Brain microvascular endothelial cell (primary cell): ENCODE measurements at regions not wholly inside any gene's neighbourhood (a gene's known extent, or its start where the extent isn't known, plus 50 kb on each side); places are given as distances from the start of the nearest gene placed in this dataset.
"Not testable (repeated sequence)": the region's sequence is repeated elsewhere in the genome, so short reads cannot be mapped to it uniquely, and the experiment has no call there.

Experiments used
- DNase-seq: peaks from one replicate; pipeline ENCODE4 v3.0.0-alpha.2; 2020
- H3K27ac ChIP-seq: fragments of 250-450 bp; sonication (Bioruptor Pico); 2 replicates; pipeline ENCODE4 v1.5.1; 2020; ENCODE audit warnings: mild to moderate bottlenecking, moderate library complexity
- H3K27me3 ChIP-seq: fragments of 250-450 bp; sonication (Bioruptor Pico); replicated peaks from 2 replicates; pipeline ENCODE4 v1.5.1; 2020; ENCODE audit warnings: mild to moderate bottlenecking
- H3K36me3 ChIP-seq: fragments of 250-450 bp; sonication (Bioruptor Pico); replicated peaks from 2 replicates; pipeline ENCODE4 v1.5.1; 2020; ENCODE audit warnings: mild to moderate bottlenecking
- H3K4me3 ChIP-seq: 2 replicates; pipeline ENCODE4 v1.5.1; 2011; ENCODE audit warnings: low read depth, mild to moderate bottlenecking, control low read depth, low read length, moderate library complexity
- in situ Hi-C: cut with HindIII; loops from 2 replicates; pipeline ENCODE4 v1.10.0; 2017; ENCODE audit warnings: low sequenced_read_pairs, low pct_ligation_motif_present
- TF ChIP-seq, protein P1 (sequence below): IDR thresholded peaks from 2 replicates; pipeline ENCODE4 v1.5.1; 2011; ENCODE audit warnings: low read depth, mild to moderate bottlenecking, moderate library complexity, low read length, control low read depth, inconsistent platforms; ENCODE audit errors: missing control alignments

DNA sequence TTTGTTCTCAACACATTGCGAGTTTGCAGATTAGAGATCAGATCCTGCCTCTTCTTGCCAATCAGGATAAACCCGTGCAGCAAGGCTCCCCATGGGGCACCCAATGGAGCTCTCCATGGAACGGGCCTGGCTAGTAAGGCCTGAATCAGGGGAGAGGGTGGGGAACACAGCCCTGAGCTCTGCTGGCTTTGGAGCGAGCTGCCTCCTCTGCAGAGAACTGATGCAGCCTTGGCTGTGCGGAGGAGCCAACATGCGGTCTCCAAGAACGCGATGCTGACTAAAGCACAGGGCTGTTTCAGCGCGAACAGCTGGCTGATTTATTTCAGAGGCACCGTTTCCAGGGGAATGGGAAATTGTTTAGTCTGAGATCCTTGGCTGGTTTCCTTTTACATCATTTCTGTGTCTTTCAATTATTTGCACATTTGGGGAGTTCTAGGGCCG is 139.7 kb downstream of the TSEN15 start:
- in situ Hi-C loops = no loop called here
- Histone ChIP-seq H3K27me3 (no peaks in the 10 kb centered on the region), H3K27ac (no peak overlapping the region), H3K36me3 (no peaks in the 10 kb centered on the region), H3K4me3 (no peak overlapping the region)
- TF ChIP-seq, protein P1, sequence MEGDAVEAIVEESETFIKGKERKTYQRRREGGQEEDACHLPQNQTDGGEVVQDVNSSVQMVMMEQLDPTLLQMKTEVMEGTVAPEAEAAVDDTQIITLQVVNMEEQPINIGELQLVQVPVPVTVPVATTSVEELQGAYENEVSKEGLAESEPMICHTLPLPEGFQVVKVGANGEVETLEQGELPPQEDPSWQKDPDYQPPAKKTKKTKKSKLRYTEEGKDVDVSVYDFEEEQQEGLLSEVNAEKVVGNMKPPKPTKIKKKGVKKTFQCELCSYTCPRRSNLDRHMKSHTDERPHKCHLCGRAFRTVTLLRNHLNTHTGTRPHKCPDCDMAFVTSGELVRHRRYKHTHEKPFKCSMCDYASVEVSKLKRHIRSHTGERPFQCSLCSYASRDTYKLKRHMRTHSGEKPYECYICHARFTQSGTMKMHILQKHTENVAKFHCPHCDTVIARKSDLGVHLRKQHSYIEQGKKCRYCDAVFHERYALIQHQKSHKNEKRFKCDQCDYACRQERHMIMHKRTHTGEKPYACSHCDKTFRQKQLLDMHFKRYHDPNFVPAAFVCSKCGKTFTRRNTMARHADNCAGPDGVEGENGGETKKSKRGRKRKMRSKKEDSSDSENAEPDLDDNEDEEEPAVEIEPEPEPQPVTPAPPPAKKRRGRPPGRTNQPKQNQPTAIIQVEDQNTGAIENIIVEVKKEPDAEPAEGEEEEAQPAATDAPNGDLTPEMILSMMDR = no peak
- DNase-seq = peak; percentile 28

DNA sequence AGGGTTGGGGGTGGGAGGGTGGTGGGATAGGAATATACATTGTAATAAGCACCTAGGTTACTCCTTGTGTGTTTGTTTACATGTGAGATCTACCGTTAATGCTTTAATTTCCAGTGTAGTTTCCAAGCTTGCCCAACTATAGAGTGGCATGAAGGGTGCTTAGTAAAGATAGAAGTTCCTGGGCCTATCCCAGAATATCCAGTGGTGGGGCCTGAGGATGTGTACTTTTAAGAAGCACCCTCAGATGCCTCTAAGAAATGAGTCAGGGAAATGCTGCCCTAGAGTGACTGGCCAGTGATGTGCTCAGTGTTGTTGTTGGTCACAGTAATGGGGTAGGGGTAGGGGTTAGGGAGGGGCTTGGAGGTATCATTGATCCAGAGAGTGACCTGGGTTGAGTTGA is 141.3 kb downstream of the TSEN15 start:
- Histone ChIP-seq H3K4me3 (no peak overlapping the region), H3K36me3 (no peaks in the 10 kb centered on the region), H3K27ac (no peak overlapping the region), H3K27me3 (no peaks in the 10 kb centered on the region)
- in situ Hi-C loops = no loop called here
- DNase-seq = no peak
- TF ChIP-seq, protein P1 = no peak

DNA sequence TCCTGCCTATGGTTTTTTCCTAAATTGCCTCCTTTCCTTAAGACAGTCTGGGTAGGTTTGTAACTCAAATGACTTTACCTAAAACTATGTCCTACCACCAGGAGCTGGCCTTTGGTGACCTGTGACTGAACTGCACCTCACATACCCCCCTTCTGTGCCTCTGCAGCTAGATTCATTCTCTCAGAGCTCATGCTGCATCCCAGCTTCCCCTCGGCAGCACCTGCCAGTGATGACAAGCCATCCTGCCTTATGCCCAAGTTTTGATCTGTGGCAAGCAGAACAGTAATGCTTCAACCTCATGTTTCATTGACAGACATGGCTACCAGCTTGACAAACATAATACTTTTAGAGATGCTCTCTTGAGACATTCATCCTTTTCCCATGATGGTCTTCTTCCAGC is 141.9 kb downstream of the TSEN15 start:
- H3K4me3 ChIP-seq = no peak overlapping the region

DNA sequence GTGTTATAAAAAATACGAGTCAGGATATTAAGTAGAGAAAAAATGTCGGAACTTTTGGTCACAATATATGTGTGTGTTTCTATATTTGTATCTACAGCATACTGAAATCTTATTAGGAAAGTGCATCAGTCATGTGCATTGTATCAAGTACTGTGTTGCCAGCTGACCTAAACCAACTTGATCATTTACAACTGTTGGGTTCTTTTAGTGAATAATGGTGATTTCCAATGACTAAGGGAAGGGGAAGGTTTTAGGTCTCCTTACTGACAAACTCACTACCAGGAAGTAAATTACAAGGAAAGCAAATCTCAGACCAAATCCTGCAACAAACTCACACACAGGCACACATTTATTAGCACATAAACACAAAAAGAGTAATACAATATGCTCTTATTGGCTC is 142.7 kb downstream of the TSEN15 start:
- in situ Hi-C loops = no loop called here
- no peaks in the 10 kb centered on the region for H3K27me3 ChIP-seq
- no peaks in the 10 kb centered on the region for H3K36me3 ChIP-seq
- TF ChIP-seq, protein P1 = no peak
- DNase-seq = no peak
- H3K4me3 ChIP-seq = no peak overlapping the region
- H3K27ac ChIP-seq = no peak overlapping the region

More for the DNA sequence above, 141.9 kb downstream of the TSEN15 start:
- no peak for DNase-seq
- no peak overlapping the region for H3K27ac ChIP-seq
- H3K27me3 ChIP-seq = no peaks in the 10 kb centered on the region
- H3K36me3 ChIP-seq = no peaks in the 10 kb centered on the region
- in situ Hi-C loops = no loop called here
- TF ChIP-seq, protein P1 = no peak

DNA sequence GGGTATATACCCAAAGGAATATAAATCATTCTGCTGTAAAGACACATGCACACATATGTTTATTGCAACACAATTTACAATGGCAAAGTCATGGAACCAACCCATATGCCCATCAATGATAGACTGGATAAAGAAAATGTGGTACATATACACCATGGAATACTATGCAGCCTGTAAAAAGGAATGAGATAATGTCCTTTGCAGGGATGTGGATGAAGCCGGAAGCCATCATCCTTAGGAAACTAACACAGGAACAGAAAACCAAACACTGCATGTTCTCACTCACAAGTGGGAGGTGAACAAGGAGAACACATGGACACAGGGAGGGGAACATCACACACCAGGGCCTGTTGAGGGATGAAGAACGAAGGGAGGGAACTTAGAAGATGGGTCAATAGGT is 144.2 kb downstream of the TSEN15 start:
- H3K36me3 ChIP-seq, H3K27ac ChIP-seq, H3K27me3 ChIP-seq, DNase-seq, in situ Hi-C loops, H3K4me3 ChIP-seq: not testable (repeated sequence)

DNA sequence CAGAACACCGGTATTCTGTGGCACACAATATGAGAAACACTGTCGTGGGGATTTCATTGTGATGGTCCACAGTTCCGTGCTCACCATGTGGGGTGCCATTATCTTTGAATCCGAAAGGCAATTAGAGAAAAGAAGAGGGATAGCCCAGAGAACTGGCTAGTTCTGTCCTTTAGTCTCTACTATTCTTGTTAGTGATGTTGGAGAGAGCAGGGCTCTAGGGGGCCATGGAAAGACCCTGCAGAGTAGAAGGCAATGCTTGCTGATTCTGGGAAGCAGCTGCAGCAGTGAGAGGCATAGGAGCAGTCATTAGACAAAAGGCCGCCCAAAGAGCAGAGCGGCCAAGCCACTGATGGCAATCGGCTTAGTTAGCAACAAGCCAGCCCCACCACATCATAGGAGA is 146.3 kb downstream of the TSEN15 start:
- no peaks in the 10 kb centered on the region for H3K27me3 ChIP-seq
- in situ Hi-C loops = no loop called here
- DNase-seq = no peak
- no peaks in the 10 kb centered on the region for H3K36me3 ChIP-seq
- no peak overlapping the region for H3K4me3 ChIP-seq
- H3K27ac ChIP-seq = no peak overlapping the region
- TF ChIP-seq, protein P1 = no peak
